K562 (cell line): ENCODE measurements at regions not wholly inside any gene's neighbourhood (a gene's known extent, or its start where the extent isn't known, plus 50 kb on each side); places are given as distances from the start of the nearest gene placed in this dataset.
A peak's percentile ranks its signal among the peaks of the same experiment; 100 is the strongest.

Experiments used
- ATAC-seq: fragments of 200-7000 bp; cut with Tn5 transposase; 3 replicates; pipeline ENCODE4 v1.9.1; 2020; ENCODE audit warnings: moderate library complexity
- BruUV-seq: library from RNA; stranded (reverse); fragments of 400-500 nt; replicated peaks from 2 replicates; lab custom pipeline; 2021; lab: Mats Ljungman, UMichigan
- CTCF ChIA-PET: fragments of 300-600 bp; formaldehyde crosslinking; extraction: SDS; loops from one replicate; lab custom pipeline; 2021; ENCODE audit warnings: low intra/inter-chr PET ratio; lab: Yijun Ruan, JAX
- POLR2A ChIA-PET: fragments of 300-600, 350-650 bp; sonication (Branson Sonifier 250); formaldehyde crosslinking; extraction: SDS; loops from one replicate; lab custom pipeline; 2021; ENCODE audit warnings: antibody characterized with exemption, inconsistent platforms; lab: Yijun Ruan, JAX
- DNase-seq, 4 experiments: peaks; one replicate each; pipeline versions ENCODE4 v3.0.0 to v3.0.0-alpha.2; 2011 to 2018; ENCODE audit warnings: low spot score in 3 of 4, mixed read lengths in 3 of 4; ENCODE audit errors: extremely low read depth in 1 of 4
- FAIRE-seq: peaks from 2 replicates; lab custom pipeline; 2011; peaks lifted over from hg19 to GRCh38; lab: Jason Lieb, UNC
- H2AFZ ChIP-seq: 2 replicates; pipeline ENCODE4 v1.6.0; 2011; ENCODE audit warnings: low read depth, low read length, control low read depth, inconsistent platforms
- H3K27ac ChIP-seq: fragments of 200-600 bp; 3 replicates; pipeline ENCODE4 v1.8.0; 2011; ENCODE audit warnings: low read depth, mild to moderate bottlenecking, control low read depth, inconsistent platforms, low read length, moderate library complexity, mixed read lengths; ENCODE audit errors: extremely low read depth
- H3K27me3 ChIP-seq, 2 experiments: fragments of 300-600 bp in 1 of 2; 2 replicates in 1 of 2; 3 replicates in 1 of 2; pipeline versions ENCODE4 v1.6.0 to v1.8.0; 2011; ENCODE audit warnings: inconsistent platforms in 2 of 2, low read length in 2 of 2, mild to moderate bottlenecking in 1 of 2, mixed read lengths in 1 of 2, moderate library complexity in 1 of 2; ENCODE audit not compliant: control insufficient read depth in 2 of 2, insufficient read depth in 2 of 2
- H3K36me3 ChIP-seq: fragments of 300-600 bp; 3 replicates; pipeline ENCODE4 v1.8.0; 2011; ENCODE audit warnings: mild to moderate bottlenecking, low read length, inconsistent platforms; ENCODE audit not compliant: control insufficient read depth, insufficient read depth
- H3K4me1 ChIP-seq, 2 experiments: fragments of 200-600 bp in 1 of 2; replicated peaks in 1 of 2; 2 replicates in 1 of 2; 3 replicates in 1 of 2; pipeline versions ENCODE4 v1.5.1 to v1.8.0; 2011; ENCODE audit warnings: inconsistent platforms in 2 of 2, low read length in 2 of 2, mild to moderate bottlenecking in 1 of 2, mixed read lengths in 1 of 2, moderate library complexity in 1 of 2; ENCODE audit not compliant: control insufficient read depth in 2 of 2, insufficient read depth in 2 of 2
- H3K4me2 ChIP-seq: 2 replicates; pipeline ENCODE4 v1.6.1; 2011; ENCODE audit warnings: low read length, control low read depth, inconsistent platforms, mixed read lengths; ENCODE audit not compliant: insufficient read depth
- H3K4me3 ChIP-seq: fragments of 200-600 bp; sonication (generic), shearing (Covaris generic); 2 replicates; pipeline ENCODE4 v1.5.1; 2016; ENCODE audit warnings: control low read depth, inconsistent platforms
- H3K79me2 ChIP-seq: fragments of 200-600 bp; 3 replicates; pipeline ENCODE4 v1.8.0; 2011; ENCODE audit warnings: low read length, inconsistent platforms; ENCODE audit not compliant: control insufficient read depth, insufficient read depth
- H3K9ac ChIP-seq, 2 experiments: 2 replicates each; pipeline versions ENCODE4 v1.6.0 to v1.6.1; 2011; ENCODE audit warnings: low read depth in 2 of 2, low read length in 2 of 2, control low read depth in 1 of 2, inconsistent platforms in 1 of 2, mild to moderate bottlenecking in 1 of 2, mixed read lengths in 1 of 2; ENCODE audit not compliant: insufficient read depth in 1 of 2
- H3K9me1 ChIP-seq: one replicate; pipeline ENCODE4 v1.6.0; 2011; ENCODE audit warnings: inconsistent platforms, mild to moderate bottlenecking, low read length, moderate library complexity; ENCODE audit not compliant: control insufficient read depth, insufficient read depth
- H3K9me3 ChIP-seq: replicated peaks from 2 replicates; pipeline ENCODE4 v1.5.1; 2011; ENCODE audit warnings: low read depth, low read length, inconsistent platforms; ENCODE audit not compliant: control insufficient read depth, insufficient read depth
- H4K20me1 ChIP-seq: replicated peaks from 2 replicates; pipeline ENCODE4 v1.6.1; 2011; ENCODE audit warnings: low read length, inconsistent platforms, mixed read lengths; ENCODE audit not compliant: control insufficient read depth, insufficient read depth
- FOSL1 ChIP-seq: fragments of 200-800 bp; sonication (Bioruptor generic); conservative IDR thresholded peaks from 2 replicates; pipeline ENCODE4 v1.6.1; 2016; ENCODE audit warnings: missing genetic modification characterization, missing compliant biosample characterization
- IFI16 ChIP-seq: fragments of 250-450 bp; sonication (Bioruptor Pico); IDR thresholded peaks from 2 replicates; pipeline ENCODE4 v2.1.2; 2022; ENCODE audit warnings: mild to moderate bottlenecking, inconsistent platforms
- JUND ChIP-seq, 2 experiments: IDR thresholded peaks; 2 replicates in 1 of 2; 3 replicates in 1 of 2; pipeline ENCODE4 v1.6.1; 2011; ENCODE audit warnings: borderline replicate concordance in 2 of 2, low read depth in 2 of 2, low read length in 2 of 2, improper control_type of control experiment in 1 of 2, missing biosample characterization in 1 of 2, missing genetic modification characterization in 1 of 2, missing genetic modification reagents in 1 of 2
- RAD21 ChIP-seq, 2 experiments: fragments of 250-450 bp in 1 of 2; fragments of 450-650 bp in 1 of 2; sonication (Bioruptor Pico) in 1 of 2; formaldehyde crosslinking in 1 of 2; IDR thresholded peaks in 1 of 2; conservative IDR thresholded peaks in 1 of 2; 2 replicates each; pipeline versions ENCODE4 v1.4.0 to v1.8.0; 2020 to 2022; ENCODE audit warnings: mild to moderate bottlenecking in 2 of 2, moderate library complexity in 1 of 2
- TAF1 ChIP-seq: IDR thresholded peaks from 2 replicates; pipeline ENCODE4 v1.6.1; 2011; ENCODE audit warnings: mild to moderate bottlenecking, low read length, moderate library complexity; ENCODE audit not compliant: insufficient read depth, control insufficient read depth, severe bottlenecking; ENCODE audit errors: extremely low read depth
- TRIM24 ChIP-seq, 2 experiments: fragments of 450-650 bp; IDR thresholded peaks; 2 replicates each; pipeline ENCODE4 v1.6.1; 2016
- WGBS: fragments of 100-300 bp; shearing (Covaris generic); methylation state at CpG from one replicate; pipeline ENCODE4 v1.1.6; 2016; ENCODE audit warnings: low coverage, mixed read lengths; ENCODE audit not compliant: insufficient coverage; ENCODE audit errors: missing lambda C conversion rate; 5-methylcytosine and 5-hydroxymethylcytosine counted together
- in situ Hi-C: fragments of 300-500 bp; cut with MboI; formaldehyde crosslinking; loops from 4 replicates; pipeline ENCODE4 v1.15.0; 2018; ENCODE audit warnings: inconsistent platforms, mixed read lengths
- intact Hi-C: fragments of 100-400 bp; cut with micrococcal nuclease; formaldehyde crosslinking; loops from 2 replicates; pipeline ENCODE4 v1.14.2; 2022
- TF ChIP-seq, protein P1 (sequence below): sonication (generic); formaldehyde crosslinking; IDR thresholded peaks from 2 replicates; pipeline ENCODE4 v1.8.0; 2023; ENCODE audit warnings: mild to moderate bottlenecking, missing genetic modification reagents
- TF ChIP-seq, protein P2 (sequence below): sonication (generic); formaldehyde crosslinking; IDR thresholded peaks from 2 replicates; pipeline ENCODE4 v1.8.0; 2022; ENCODE audit warnings: mild to moderate bottlenecking, missing genetic modification reagents
- TF ChIP-seq, protein P3 (sequence below), 3 experiments: IDR thresholded peaks in 2 of 3; conservative IDR thresholded peaks in 1 of 3; 2 replicates each; pipeline ENCODE4 v1.5.1; 2011 to 2012; ENCODE audit warnings: low read length in 3 of 3, mild to moderate bottlenecking in 3 of 3, control low read depth in 2 of 3, improper control_type of control experiment in 1 of 3, inconsistent platforms in 1 of 3, low read depth in 1 of 3, mixed read lengths in 1 of 3, moderate library complexity in 1 of 3; ENCODE audit not compliant: insufficient read depth in 2 of 3

- TF ChIP-seq IFI16 (CRISPR knock-in tag) = no peak
- no peak for TF ChIP-seq JUND (IDR thresholded peaks at IDR 0.05; ENCODE audit: borderline replicate concordance, low read depth, low read length)
- TF ChIP-seq JUND (tag; IDR thresholded peaks at IDR 0.05; ENCODE audit: borderline replicate concordance, low read depth, low read length) = no peak
- TF ChIP-seq, protein P1, sequence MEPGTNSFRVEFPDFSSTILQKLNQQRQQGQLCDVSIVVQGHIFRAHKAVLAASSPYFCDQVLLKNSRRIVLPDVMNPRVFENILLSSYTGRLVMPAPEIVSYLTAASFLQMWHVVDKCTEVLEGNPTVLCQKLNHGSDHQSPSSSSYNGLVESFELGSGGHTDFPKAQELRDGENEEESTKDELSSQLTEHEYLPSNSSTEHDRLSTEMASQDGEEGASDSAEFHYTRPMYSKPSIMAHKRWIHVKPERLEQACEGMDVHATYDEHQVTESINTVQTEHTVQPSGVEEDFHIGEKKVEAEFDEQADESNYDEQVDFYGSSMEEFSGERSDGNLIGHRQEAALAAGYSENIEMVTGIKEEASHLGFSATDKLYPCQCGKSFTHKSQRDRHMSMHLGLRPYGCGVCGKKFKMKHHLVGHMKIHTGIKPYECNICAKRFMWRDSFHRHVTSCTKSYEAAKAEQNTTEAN (CRISPR knock-in tag) = no peak
- no peak for TF ChIP-seq TAF1
- TF ChIP-seq, protein P2, sequence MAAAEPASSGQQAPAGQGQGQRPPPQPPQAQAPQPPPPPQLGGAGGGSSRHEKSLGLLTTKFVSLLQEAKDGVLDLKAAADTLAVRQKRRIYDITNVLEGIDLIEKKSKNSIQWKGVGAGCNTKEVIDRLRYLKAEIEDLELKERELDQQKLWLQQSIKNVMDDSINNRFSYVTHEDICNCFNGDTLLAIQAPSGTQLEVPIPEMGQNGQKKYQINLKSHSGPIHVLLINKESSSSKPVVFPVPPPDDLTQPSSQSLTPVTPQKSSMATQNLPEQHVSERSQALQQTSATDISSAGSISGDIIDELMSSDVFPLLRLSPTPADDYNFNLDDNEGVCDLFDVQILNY (CRISPR knock-in tag) = no peak
- TF ChIP-seq TRIM24 (IDR thresholded peaks at IDR 0.05) = no peak
Measured at GRCh38 chr6:155770313-155770712, 314.7 kb upstream of the NOX3 start (continued).

GRCh38 chr6:155765275-155766194, 309.9 kb upstream of the NOX3 start:
- H3K36me3 ChIP-seq = no peaks in the 10 kb centered on the region
- 21% methylated on average over 8 of the region's 8 CpGs for WGBS
- no peaks in the 10 kb centered on the region for H4K20me1 ChIP-seq
- no TSS peak for BruUV-seq
- no peaks in the 10 kb centered on the region for H3K27me3 ChIP-seq
- intact Hi-C loops (loop anchor here (5.0 kb wide), 1 partner anchor 438 kb away; no protein-coding TSS in a partner anchor), in situ Hi-C loops (no loop called here)
- H3K4me3 ChIP-seq = no peak overlapping the region
- H3K9me3 ChIP-seq = no peaks in the 10 kb centered on the region
- CTCF ChIA-PET = no interaction called here
- ATAC-seq (no peak), FAIRE-seq (no peak), DNase-seq (peak in 1 of 4 experiments; percentile 9)
- H2AFZ ChIP-seq = no peak overlapping the region
- H3K4me1 ChIP-seq = no peaks in the 10 kb centered on the region
- H3K9me1 ChIP-seq = no peaks in the 10 kb centered on the region
- H3K79me2 ChIP-seq = no peaks in the 10 kb centered on the region
- H3K9ac ChIP-seq = no peak overlapping the region
- POLR2A ChIA-PET = no interaction called here
- no peak overlapping the region for H3K27ac ChIP-seq
- no peak overlapping the region for H3K4me2 ChIP-seq
- TF ChIP-seq FOSL1 (tag) (no peak), RAD21 (CRISPR knock-in tag; conservative IDR thresholded peaks at IDR 0.05 in 1 of 2, IDR thresholded peaks at IDR 0.05 in 1 of 2) (peak; percentile 45 to 61)
- TF ChIP-seq, protein P3, sequence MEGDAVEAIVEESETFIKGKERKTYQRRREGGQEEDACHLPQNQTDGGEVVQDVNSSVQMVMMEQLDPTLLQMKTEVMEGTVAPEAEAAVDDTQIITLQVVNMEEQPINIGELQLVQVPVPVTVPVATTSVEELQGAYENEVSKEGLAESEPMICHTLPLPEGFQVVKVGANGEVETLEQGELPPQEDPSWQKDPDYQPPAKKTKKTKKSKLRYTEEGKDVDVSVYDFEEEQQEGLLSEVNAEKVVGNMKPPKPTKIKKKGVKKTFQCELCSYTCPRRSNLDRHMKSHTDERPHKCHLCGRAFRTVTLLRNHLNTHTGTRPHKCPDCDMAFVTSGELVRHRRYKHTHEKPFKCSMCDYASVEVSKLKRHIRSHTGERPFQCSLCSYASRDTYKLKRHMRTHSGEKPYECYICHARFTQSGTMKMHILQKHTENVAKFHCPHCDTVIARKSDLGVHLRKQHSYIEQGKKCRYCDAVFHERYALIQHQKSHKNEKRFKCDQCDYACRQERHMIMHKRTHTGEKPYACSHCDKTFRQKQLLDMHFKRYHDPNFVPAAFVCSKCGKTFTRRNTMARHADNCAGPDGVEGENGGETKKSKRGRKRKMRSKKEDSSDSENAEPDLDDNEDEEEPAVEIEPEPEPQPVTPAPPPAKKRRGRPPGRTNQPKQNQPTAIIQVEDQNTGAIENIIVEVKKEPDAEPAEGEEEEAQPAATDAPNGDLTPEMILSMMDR (IDR thresholded peaks at IDR 0.05 in 2 of 3, conservative IDR thresholded peaks at IDR 0.05 in 1 of 3; ENCODE audit: insufficient read depth in 2 of 3, low read depth in 1 of 3, low read length in 3 of 3) = peak in 2 of 3 experiments; percentile 1 to 42; a peak in 2 of 6 replicates
